A549 (cell line): ENCODE measurements at regions not wholly inside any gene's neighbourhood (a gene's known extent, or its start where the extent isn't known, plus 50 kb on each side); places are given as distances from the start of the nearest gene placed in this dataset.

Source experiments
- ATAC-seq, 2 experiments: fragments of 200-7000 bp in 1 of 2; fragments of >200 bp in 1 of 2; cut with Nextera tagmentation in 1 of 2; cut with Tn5 transposase in 1 of 2; 3 replicates each; pipeline versions ENCODE4 v1.8.0 to v1.9.1; 2018 to 2020; ENCODE audit warnings: mild to moderate bottlenecking in 1 of 2, moderate library complexity in 1 of 2
- CTCF ChIA-PET: fragments of 300-600 bp; sonication (Branson Sonifier 250); formaldehyde crosslinking; extraction: SDS; loops from one replicate; lab custom pipeline; 2021; ENCODE audit warnings: antibody characterized with exemption, inconsistent platforms; lab: Yijun Ruan, JAX
- POLR2A ChIA-PET: fragments of 350-600 bp; formaldehyde crosslinking; extraction: SDS; loops from one replicate; lab custom pipeline; 2021; ENCODE audit warnings: antibody characterized with exemption, inconsistent platforms; lab: Yijun Ruan, JAX
- DNase-seq, 2 experiments: peaks; one replicate each; pipeline versions ENCODE4 v3.0.0 to v3.0.0-alpha.2; 2011 to 2016; ENCODE audit warnings: low read depth in 1 of 2, low spot score in 1 of 2
- FAIRE-seq: peaks from 2 replicates; lab custom pipeline; 2011; peaks lifted over from hg19 to GRCh38; lab: Jason Lieb, UNC
- H3K27ac ChIP-seq, 2 experiments: fragments of >200 bp; sonication (Bioruptor Twin); formaldehyde crosslinking; 3 replicates each; pipeline ENCODE4 v1.5.1; 2016 to 2017
- H3K4me1 ChIP-seq: fragments of >200 bp; sonication (Bioruptor Twin); formaldehyde crosslinking; 3 replicates; pipeline ENCODE4 v1.6.1; 2016
- H3K4me2 ChIP-seq: fragments of >200 bp; sonication (Bioruptor Twin); formaldehyde crosslinking; 3 replicates; pipeline ENCODE4 v1.6.1; 2016
- H3K4me3 ChIP-seq: fragments of >200 bp; sonication (Bioruptor Twin); formaldehyde crosslinking; 3 replicates; pipeline ENCODE4 v1.5.1; 2016
- H3K9me3 ChIP-seq: fragments of >200 bp; sonication (Bioruptor Twin); formaldehyde crosslinking; 3 replicates; pipeline ENCODE4 v1.6.1; 2016
- CBX8 ChIP-seq: fragments of 200-600 bp; sonication (generic); IDR thresholded peaks from 2 replicates; pipeline ENCODE4 v1.6.1; 2016
- CEBPB ChIP-seq, 2 experiments: fragments of >200 bp in 1 of 2; sonication (Bioruptor Twin) in 1 of 2; formaldehyde crosslinking in 1 of 2; IDR thresholded peaks; 2 replicates each; pipeline ENCODE4 v1.6.1; 2012 to 2016
- CHD4 ChIP-seq: fragments of 200-600 bp; sonication (generic); IDR thresholded peaks from 2 replicates; pipeline ENCODE4 v1.6.1; 2016; ENCODE audit warnings: antibody characterized with exemption, mild to moderate bottlenecking, borderline replicate concordance
- E2F6 ChIP-seq: IDR thresholded peaks from 2 replicates; pipeline ENCODE4 v1.6.1; 2012; ENCODE audit warnings: low read depth, borderline replicate concordance
- EHF ChIP-seq: fragments of 250-450 bp; sonication (Bioruptor Pico); IDR thresholded peaks from 2 replicates; pipeline ENCODE4 v1.5.0; 2020; ENCODE audit warnings: mild to moderate bottlenecking
- EHMT2 ChIP-seq: fragments of 200-600 bp; sonication (generic); IDR thresholded peaks from 2 replicates; pipeline ENCODE4 v1.6.1; 2016; ENCODE audit warnings: antibody characterized with exemption, low read depth, mild to moderate bottlenecking, moderate library complexity
- FOSL2 ChIP-seq, 2 experiments: fragments of 450-650 bp in 1 of 2; fragments of >200 bp in 1 of 2; sonication (Bioruptor Twin) in 1 of 2; formaldehyde crosslinking; IDR thresholded peaks; 2 replicates each; pipeline versions ENCODE4 v1.5.0 to v1.6.1; 2016 to 2020; ENCODE audit warnings: mild to moderate bottlenecking in 1 of 2, moderate library complexity in 1 of 2
- FOXS1 ChIP-seq: fragments of 250-450 bp; sonication (Bioruptor Pico); IDR thresholded peaks from 2 replicates; pipeline ENCODE4 v1.5.0; 2020; ENCODE audit warnings: mild to moderate bottlenecking, moderate library complexity
- GATA3 ChIP-seq: IDR thresholded peaks from 2 replicates; pipeline ENCODE4 v1.6.1; 2012; ENCODE audit warnings: borderline replicate concordance
- JUN ChIP-seq, 2 experiments: fragments of >200 bp; sonication (Bioruptor Twin); formaldehyde crosslinking; IDR thresholded peaks; 2 replicates in 1 of 2; 3 replicates in 1 of 2; pipeline ENCODE4 v1.6.1; 2016 to 2017
- KDM5A ChIP-seq: fragments of 200-600 bp; sonication (generic); IDR thresholded peaks from 2 replicates; pipeline ENCODE4 v1.6.1; 2016; ENCODE audit warnings: antibody characterized with exemption, mild to moderate bottlenecking
- MAFK ChIP-seq: fragments of 450-650 bp; IDR thresholded peaks from 2 replicates; pipeline ENCODE4 v1.6.1; 2014; ENCODE audit not compliant: partially characterized antibody
- MYC ChIP-seq: IDR thresholded peaks from 2 replicates; pipeline ENCODE4 v1.6.1; 2012; ENCODE audit warnings: mild to moderate bottlenecking, inconsistent platforms, low read length, improper control_type of control experiment, borderline replicate concordance
- NR3C1 ChIP-seq: fragments of >200 bp; sonication (Bioruptor Twin); formaldehyde crosslinking; IDR thresholded peaks from 3 replicates; pipeline ENCODE4 v1.6.1; 2017
- PBX3 ChIP-seq: IDR thresholded peaks from 2 replicates; pipeline ENCODE4 v1.6.1; 2012
- POLR2A ChIP-seq: IDR thresholded peaks from 2 replicates; pipeline ENCODE4 v1.6.1; 2012; ENCODE audit warnings: mild to moderate bottlenecking, low read length
- POLR2AphosphoS2 ChIP-seq: conservative IDR thresholded peaks from 2 replicates; pipeline ENCODE4 v1.6.1; 2012; ENCODE audit warnings: low read length, improper control_type of control experiment, inconsistent platforms
- RAD21 ChIP-seq, 2 experiments: fragments of >200 bp in 1 of 2; sonication (Bioruptor Twin) in 1 of 2; formaldehyde crosslinking in 1 of 2; IDR thresholded peaks in 1 of 2; conservative IDR thresholded peaks in 1 of 2; 2 replicates in 1 of 2; 3 replicates in 1 of 2; pipeline ENCODE4 v1.6.1; 2012 to 2018; ENCODE audit warnings: inconsistent platforms in 1 of 2
- RARB ChIP-seq: fragments of 250-450 bp; sonication (Bioruptor Pico); IDR thresholded peaks from 2 replicates; pipeline ENCODE4 v1.8.0; 2021; ENCODE audit warnings: mild to moderate bottlenecking, moderate library complexity
- RFX5 ChIP-seq: fragments of 450-650 bp; IDR thresholded peaks from 2 replicates; pipeline ENCODE4 v1.7.1; 2014; ENCODE audit warnings: antibody characterized with exemption, mild to moderate bottlenecking, moderate library complexity
- SREBF2 ChIP-seq: fragments of 450-650 bp; IDR thresholded peaks from 2 replicates; pipeline ENCODE4 v1.6.1; 2014; ENCODE audit warnings: mild to moderate bottlenecking, moderate library complexity
- TFCP2L1 ChIP-seq: fragments of 250-450 bp; sonication (Bioruptor Pico); IDR thresholded peaks from 2 replicates; pipeline ENCODE4 v1.5.0; 2021; ENCODE audit warnings: mild to moderate bottlenecking
- TP53 ChIP-seq: fragments of 250-450 bp; sonication (Bioruptor Pico); IDR thresholded peaks from 2 replicates; pipeline ENCODE4 v1.5.0; 2021; ENCODE audit warnings: mild to moderate bottlenecking, moderate library complexity
- ZC3H11A ChIP-seq: fragments of 450-650 bp; IDR thresholded peaks from 2 replicates; pipeline ENCODE4 v1.6.1; 2014; ENCODE audit warnings: antibody characterized with exemption, mild to moderate bottlenecking
- ZFP36 ChIP-seq: fragments of 450-650 bp; IDR thresholded peaks from 2 replicates; pipeline ENCODE4 v1.6.1; 2014; ENCODE audit warnings: borderline replicate concordance; ENCODE audit not compliant: partially characterized antibody
- ZNF302 ChIP-seq: fragments of 250-450 bp; sonication (Bioruptor Pico); IDR thresholded peaks from 2 replicates; pipeline ENCODE4 v1.9.0; 2021; ENCODE audit warnings: inconsistent platforms, mild to moderate bottlenecking, moderate library complexity
- WGBS: methylation state at CpG from one replicate; pipeline ENCODE4 v1.1.6; 2017; ENCODE audit errors: missing lambda C conversion rate; 5-methylcytosine and 5-hydroxymethylcytosine counted together
- TF ChIP-seq, protein P1 (sequence below): fragments of 250-450 bp; sonication (Bioruptor Pico); IDR thresholded peaks from 2 replicates; pipeline ENCODE4 v1.5.0; 2021; ENCODE audit warnings: mild to moderate bottlenecking, moderate library complexity, borderline replicate concordance
- TF ChIP-seq, protein P2 (sequence below): fragments of >200 bp; sonication (Bioruptor Twin); formaldehyde crosslinking; IDR thresholded peaks from 2 replicates; pipeline ENCODE4 v1.6.1; 2016

GRCh38 chr17:73765824-73766563, 121.7 kb upstream of the SDK2 start:
- no peak for TF ChIP-seq CEBPB (IDR thresholded peaks at IDR 0.05)
- TF ChIP-seq ZC3H11A, result no peak
- TF ChIP-seq RAD21 (conservative IDR thresholded peaks at IDR 0.05 in 1 of 2, IDR thresholded peaks at IDR 0.05 in 1 of 2), result no peak
- no peak for TF ChIP-seq TP53 (CRISPR knock-in tag)
- TF ChIP-seq POLR2A, result no peak
- no peak for TF ChIP-seq RARB (CRISPR knock-in tag)
- no peak for TF ChIP-seq TFCP2L1 (CRISPR knock-in tag)
- TF ChIP-seq ZNF302 (CRISPR knock-in tag), result no peak
- no peak for TF ChIP-seq KDM5A
- TF ChIP-seq CHD4, result no peak
- TF ChIP-seq, protein P1, sequence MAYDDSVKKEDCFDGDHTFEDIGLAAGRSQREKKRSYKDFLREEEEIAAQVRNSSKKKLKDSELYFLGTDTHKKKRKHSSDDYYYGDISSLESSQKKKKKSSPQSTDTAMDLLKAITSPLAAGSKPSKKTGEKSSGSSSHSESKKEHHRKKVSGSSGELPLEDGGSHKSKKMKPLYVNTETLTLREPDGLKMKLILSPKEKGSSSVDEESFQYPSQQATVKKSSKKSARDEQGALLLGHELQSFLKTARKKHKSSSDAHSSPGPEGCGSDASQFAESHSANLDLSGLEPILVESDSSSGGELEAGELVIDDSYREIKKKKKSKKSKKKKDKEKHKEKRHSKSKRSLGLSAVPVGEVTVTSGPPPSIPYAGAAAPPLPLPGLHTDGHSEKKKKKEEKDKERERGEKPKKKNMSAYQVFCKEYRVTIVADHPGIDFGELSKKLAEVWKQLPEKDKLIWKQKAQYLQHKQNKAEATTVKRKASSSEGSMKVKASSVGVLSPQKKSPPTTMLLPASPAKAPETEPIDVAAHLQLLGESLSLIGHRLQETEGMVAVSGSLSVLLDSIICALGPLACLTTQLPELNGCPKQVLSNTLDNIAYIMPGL (CRISPR knock-in tag), result no peak
- no peak for TF ChIP-seq MYC
- no peak for TF ChIP-seq PBX3
- no peak for TF ChIP-seq JUN (IDR thresholded peaks at IDR 0.05)
- no peak for TF ChIP-seq RFX5
- TF ChIP-seq NR3C1, result no peak

DNA sequence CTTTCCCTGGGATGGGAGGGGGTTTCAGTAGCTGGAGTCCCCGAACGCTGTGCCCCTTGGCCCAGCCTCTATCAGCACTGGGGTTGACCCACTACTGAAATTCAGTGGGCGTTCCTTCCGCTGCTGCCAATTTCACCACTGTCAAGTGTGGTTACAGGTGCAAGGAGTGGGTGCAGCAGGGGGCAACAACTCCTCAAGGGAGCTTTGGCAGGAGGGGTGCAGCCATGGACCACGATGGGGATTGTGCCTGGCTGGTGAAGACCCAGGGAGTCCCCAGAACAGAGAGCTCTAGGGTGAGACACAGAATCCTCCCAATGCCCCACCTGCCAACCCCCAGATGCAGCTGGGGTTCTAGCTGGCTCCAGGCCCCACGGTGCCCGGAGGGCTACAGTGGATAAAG, 123.5 kb upstream of the SDK2 start:
- no peak for TF ChIP-seq SREBF2
- no peak for TF ChIP-seq EHF
- no peak for TF ChIP-seq CBX8
- no peak for TF ChIP-seq GATA3
- TF ChIP-seq EHMT2, result no peak
- no peak for TF ChIP-seq FOSL2 (IDR thresholded peaks at IDR 0.05)
- no peak for TF ChIP-seq FOSL2 (CRISPR knock-in tag; IDR thresholded peaks at IDR 0.05)
- TF ChIP-seq FOXS1 (CRISPR knock-in tag), result no peak
- Histone ChIP-seq H3K4me1 (peaks cover 22% of the 10 kb centered on the region), H3K27ac (no peak overlapping the region), H3K4me3 (no peak overlapping the region), H3K9me3 (no peaks in the 10 kb centered on the region), H3K4me2 (no peak overlapping the region)
- WGBS, result 75% methylated on average over 7 of the region's 7 CpGs
- FAIRE-seq (no peak), ATAC-seq (no peak), DNase-seq (no peak)
- CTCF ChIA-PET, result interaction anchor here (1.0 to 1.8 kb wide), 3 partner anchors 12 to 73 kb away, joined by 3 to 7 read pairs (median 4); no protein-coding TSS in a partner anchor
- POLR2A ChIA-PET, result no interaction called here

More at GRCh38 chr17:73765824-73766563, 121.7 kb upstream of the SDK2 start:
- FAIRE-seq (no peak), ATAC-seq (no peak), DNase-seq (no peak)
- Histone ChIP-seq H3K9me3 (no peaks in the 10 kb centered on the region), H3K4me3 (no peak overlapping the region), H3K27ac (no peak overlapping the region), H3K4me1 (peaks cover 18% of the 10 kb centered on the region), H3K4me2 (no peak overlapping the region)
- 67% methylated on average over 17 of the region's 17 CpGs for WGBS
- POLR2A ChIA-PET, result no interaction called here
- CTCF ChIA-PET, result interaction anchor here (1.0 to 2.1 kb wide), 8 partner anchors 10 to 185 kb away, joined by 3 to 9 read pairs (median 4); no protein-coding TSS in a partner anchor

DNA sequence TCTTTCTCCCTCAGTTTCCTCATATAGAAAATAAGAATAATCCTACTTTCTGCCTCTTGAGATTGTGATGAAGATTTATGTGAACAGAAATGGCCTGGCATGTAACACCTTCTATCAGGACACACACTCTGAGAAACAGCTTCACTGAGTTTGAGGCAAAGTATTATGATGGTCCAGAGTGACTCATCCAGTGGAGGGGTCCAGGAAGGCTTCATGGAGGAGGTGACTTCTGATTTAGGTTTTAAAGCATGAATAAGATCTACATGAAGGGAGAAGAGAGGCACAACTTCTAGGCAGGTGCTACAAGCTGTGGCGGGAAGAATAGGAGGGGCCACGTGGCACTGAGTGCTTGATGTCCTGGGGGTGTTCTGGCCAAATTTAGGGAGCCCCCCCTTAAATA, 124.4 kb upstream of the SDK2 start:
- Histone ChIP-seq H3K4me3 (no peak overlapping the region), H3K4me2 (no peak overlapping the region), H3K4me1 (peaks cover 22% of the 10 kb centered on the region), H3K27ac (peak overlapping the region in 1 of 2 experiments; percentile 68; a peak in 2 of 6 replicates), H3K9me3 (no peaks in the 10 kb centered on the region)
- DNase-seq (no peak), FAIRE-seq (no peak), ATAC-seq (no peak)
- 81% methylated on average over 2 of the region's 2 CpGs for WGBS
- POLR2A ChIA-PET, result no interaction called here
- TF ChIP-seq POLR2AphosphoS2 (no peak), E2F6 (peak; percentile 25; the same call in 1 of the 2 replicates), MAFK (no peak), ZFP36 (peak; percentile 77), MYC (no peak)
- TF ChIP-seq, protein P2, sequence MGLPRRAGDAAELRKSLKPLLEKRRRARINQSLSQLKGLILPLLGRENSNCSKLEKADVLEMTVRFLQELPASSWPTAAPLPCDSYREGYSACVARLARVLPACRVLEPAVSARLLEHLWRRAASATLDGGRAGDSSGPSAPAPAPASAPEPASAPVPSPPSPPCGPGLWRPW, result no peak
- CTCF ChIA-PET, result interaction anchor here (1.2 kb wide), 1 partner anchor 18 kb away, joined by 3 read pairs; no protein-coding TSS in a partner anchor
